HCT116 (cell line): ENCODE measurements at regions not wholly inside any gene's neighbourhood (a gene's known extent, or its start where the extent isn't known, plus 50 kb on each side); places are given as distances from the start of the nearest gene placed in this dataset.

ENCODE experiments used
- ATAC-seq: fragments of 200-7000 bp; cut with Tn5 transposase; 2 replicates; pipeline ENCODE4 v1.9.1; 2020; ENCODE audit warnings: mild to moderate bottlenecking, moderate library complexity
- BruUV-seq: library from RNA; stranded (reverse); fragments of 400-500 nt; replicated peaks from 2 replicates; lab custom pipeline; 2021; lab: Mats Ljungman, UMichigan
- CTCF ChIA-PET: fragments of 300-600 bp; sonication (Branson Sonifier 250); formaldehyde crosslinking; loops from one replicate; lab custom pipeline; 2021; ENCODE audit warnings: antibody characterized with exemption; lab: Charles Lee
- POLR2A ChIA-PET: fragments of 300-600, 350-600 bp; sonication (Branson Sonifier 250); formaldehyde crosslinking; loops from one replicate; lab custom pipeline; 2021; ENCODE audit warnings: antibody characterized with exemption; lab: Charles Lee
- RAD21 ChIA-PET, 2 experiments: fragments of 300-600 bp; sonication (Branson Sonifier 250); formaldehyde crosslinking; loops; one replicate each; lab custom pipeline; 2023; ENCODE audit warnings: low total read pairs in 2 of 2; ENCODE audit not compliant: uncharacterized antibody in 2 of 2, unreplicated experiment in 2 of 2, low non-redundant PET in 1 of 2; lab: Charles Lee
- DNase-seq: peaks from one replicate; pipeline ENCODE4 v3.0.0-alpha.2; 2010; ENCODE audit warnings: low read depth, low spot score
- H2AFZ ChIP-seq: fragments of 200-600 bp; shearing (Covaris generic), sonication (generic); 2 replicates; pipeline ENCODE4 v1.6.1; 2017; ENCODE audit warnings: low read depth, mixed run types, mixed read lengths, antibody characterized with exemption, low read length; ENCODE audit not compliant: poor library complexity, severe bottlenecking
- H3K27ac ChIP-seq: 2 replicates; pipeline ENCODE4 v1.5.1; 2012; ENCODE audit warnings: low read depth, low read length
- H3K27me3 ChIP-seq: fragments of 200-600 bp; sonication (generic); 2 replicates; pipeline ENCODE4 v1.6.1; 2016; ENCODE audit warnings: mixed run types, low read length, mixed read lengths; ENCODE audit not compliant: insufficient read depth
- H3K36me3 ChIP-seq, 2 experiments: fragments of 200-500 bp in 1 of 2; fragments of 200-600 bp in 1 of 2; sonication (Bioruptor generic) in 1 of 2; sonication (generic) in 1 of 2; 2 replicates each; pipeline versions ENCODE4 v1.5.1 to v1.6.1; 2014 to 2016; ENCODE audit warnings: low read length in 2 of 2, inconsistent platforms in 1 of 2, mixed read lengths in 1 of 2, mixed run types in 1 of 2; ENCODE audit not compliant: insufficient read depth in 2 of 2, control insufficient read depth in 1 of 2
- H3K4me1 ChIP-seq, 2 experiments: fragments of 200-600 bp in 1 of 2; sonication (generic) in 1 of 2; 2 replicates each; pipeline versions ENCODE4 v1.5.1 to v1.6.1; 2012 to 2017; ENCODE audit warnings: low read length in 2 of 2, inconsistent platforms in 1 of 2, mild to moderate bottlenecking in 1 of 2, mixed read lengths in 1 of 2, mixed run types in 1 of 2, moderate library complexity in 1 of 2; ENCODE audit not compliant: insufficient read depth in 2 of 2, control insufficient read depth in 1 of 2
- H3K4me2 ChIP-seq: fragments of 200-600 bp; sonication (generic); 2 replicates; pipeline ENCODE4 v1.6.1; 2017; ENCODE audit warnings: mixed run types, low read length, mixed read lengths
- H3K4me3 ChIP-seq, 2 experiments: fragments of 200-600 bp in 1 of 2; sonication (generic) in 1 of 2; replicated peaks in 1 of 2; 2 replicates each; pipeline ENCODE4 v1.5.1; 2011 to 2016; ENCODE audit warnings: low read length in 2 of 2, control low read depth in 1 of 2, low read depth in 1 of 2, mild to moderate bottlenecking in 1 of 2, mixed read lengths in 1 of 2, mixed run types in 1 of 2
- H3K79me2 ChIP-seq: fragments of 200-600 bp; sonication (generic); 2 replicates; pipeline ENCODE4 v1.6.1; 2017; ENCODE audit warnings: mild to moderate bottlenecking, mixed run types, low read length, moderate library complexity, mixed read lengths; ENCODE audit not compliant: insufficient read depth
- H3K9ac ChIP-seq: fragments of 200-600 bp; sonication (generic); 2 replicates; pipeline ENCODE4 v1.6.1; 2016; ENCODE audit warnings: low read length, mixed read lengths
- H3K9me2 ChIP-seq: fragments of 200-600 bp; sonication (generic), shearing (Covaris generic); 2 replicates; pipeline ENCODE4 v1.6.1; 2017; ENCODE audit warnings: mixed run types, mild to moderate bottlenecking, moderate library complexity; ENCODE audit not compliant: insufficient read depth
- H3K9me3 ChIP-seq, 2 experiments: fragments of 200-500 bp in 1 of 2; fragments of 200-600 bp in 1 of 2; sonication (Bioruptor generic) in 1 of 2; sonication (generic) in 1 of 2; 2 replicates each; pipeline ENCODE4 v1.6.1; 2014 to 2017; ENCODE audit warnings: low read length in 2 of 2, mixed read lengths in 2 of 2, inconsistent platforms in 1 of 2, low read depth in 1 of 2, mild to moderate bottlenecking in 1 of 2, mixed run types in 1 of 2, moderate library complexity in 1 of 2; ENCODE audit not compliant: control insufficient read depth in 1 of 2, insufficient read depth in 1 of 2
- H4K20me1 ChIP-seq: fragments of 200-600 bp; sonication (generic), shearing (Covaris generic); 2 replicates; pipeline ENCODE4 v1.6.1; 2017; ENCODE audit warnings: mixed run types, mild to moderate bottlenecking, moderate library complexity; ENCODE audit not compliant: insufficient read depth
- CBX3 ChIP-seq: IDR thresholded peaks from 2 replicates; pipeline ENCODE4 v1.6.1; 2012; ENCODE audit warnings: low read depth
- CEBPB ChIP-seq: IDR thresholded peaks from 2 replicates; pipeline ENCODE4 v1.6.1; 2012; ENCODE audit warnings: low read depth
- EGR1 ChIP-seq: IDR thresholded peaks from 2 replicates; pipeline ENCODE4 v1.6.1; 2012; ENCODE audit warnings: low read depth
- POLR2A ChIP-seq: IDR thresholded peaks from 2 replicates; pipeline ENCODE4 v1.7.0; 2011; ENCODE audit warnings: borderline replicate concordance; ENCODE audit not compliant: insufficient read depth, insufficient read length; ENCODE audit errors: extremely low read depth
- POLR2AphosphoS5 ChIP-seq: IDR thresholded peaks from 2 replicates; pipeline ENCODE4 v1.6.1; 2011; ENCODE audit warnings: mild to moderate bottlenecking, low read depth, low read length, moderate library complexity
- SP1 ChIP-seq: IDR thresholded peaks from 2 replicates; pipeline ENCODE4 v1.6.1; 2012; ENCODE audit warnings: low read depth
- SRF ChIP-seq: IDR thresholded peaks from 2 replicates; pipeline ENCODE4 v1.6.1; 2012; ENCODE audit warnings: low read depth
- YY1 ChIP-seq: IDR thresholded peaks from 2 replicates; pipeline ENCODE4 v1.6.1; 2011; ENCODE audit warnings: low read length, low read depth, moderate library complexity, mild to moderate bottlenecking; ENCODE audit not compliant: insufficient replicate concordance; ENCODE audit errors: extremely low read depth
- ZFX ChIP-seq: fragments of 450-650 bp; IDR thresholded peaks from 2 replicates; pipeline ENCODE4 v1.6.1; 2017
- ZNF274 ChIP-seq: fragments of 200-500 bp; sonication (Bioruptor generic); IDR thresholded peaks from 2 replicates; pipeline ENCODE4 v1.6.1; 2014; ENCODE audit warnings: mild to moderate bottlenecking, low read depth, low read length, inconsistent platforms
- intact Hi-C: fragments of 100-400 bp; cut with micrococcal nuclease; formaldehyde crosslinking; loops from 2 replicates; pipeline ENCODE4 v1.10.0; 2022
- TF ChIP-seq, protein P1 (sequence below), 3 experiments: fragments of 200-600 bp in 1 of 3; sonication (generic) in 1 of 3; IDR thresholded peaks in 2 of 3; conservative IDR thresholded peaks in 1 of 3; 2 replicates each; pipeline ENCODE4 v1.5.1; 2012 to 2017; ENCODE audit warnings: low read depth in 2 of 3, low read length in 2 of 3, antibody characterized with exemption in 1 of 3, borderline replicate concordance in 1 of 3, control low read depth in 1 of 3, mild to moderate bottlenecking in 1 of 3, mixed read lengths in 1 of 3, mixed run types in 1 of 3, moderate library complexity in 1 of 3; ENCODE audit not compliant: insufficient read depth in 1 of 3
- TF ChIP-seq, protein P2 (sequence below): IDR thresholded peaks from 2 replicates; pipeline ENCODE4 v1.6.1; 2012; ENCODE audit warnings: low read depth

- CTCF ChIA-PET, result no interaction called here
These were observed 475.6 kb upstream of the VRK2 start for GRCh38 chr2:57570961-57571360.

DNA sequence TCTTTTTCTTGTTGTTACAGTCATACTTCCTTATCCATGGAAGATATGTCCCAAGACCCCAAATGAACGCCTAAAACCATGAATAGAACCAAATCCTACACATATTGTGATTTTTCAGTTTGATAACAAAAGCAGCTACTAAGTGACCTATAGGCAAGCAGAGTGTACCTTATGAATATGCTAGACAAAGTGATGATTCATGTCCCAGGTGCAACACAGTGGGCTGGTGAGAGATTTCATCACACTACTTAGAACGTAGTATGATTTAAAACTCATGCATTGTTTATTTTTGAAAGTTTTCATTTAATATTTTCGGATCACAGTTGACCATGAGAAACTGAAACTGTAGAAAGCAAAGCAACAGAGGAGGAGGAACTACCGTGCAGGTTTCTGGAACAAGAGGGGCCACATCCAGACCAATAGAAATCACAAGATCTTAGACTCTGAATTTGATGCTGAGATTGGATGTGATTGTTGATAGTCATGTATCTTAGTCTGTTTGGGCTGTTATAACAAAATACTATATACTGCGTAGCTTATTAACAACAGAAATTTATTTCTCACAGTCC is 470.8 kb upstream of the VRK2 start:
- Histone ChIP-seq H3K9ac (no peak overlapping the region), H2AFZ (no peak overlapping the region), H3K36me3 (no peaks in the 10 kb centered on the region), H3K9me2 (no peaks in the 10 kb centered on the region; the same call in 1 of the 2 replicates), H4K20me1 (no peaks in the 10 kb centered on the region), H3K4me2 (no peak overlapping the region), H3K4me1 (no peaks in the 10 kb centered on the region), H3K27ac (no peak overlapping the region), H3K9me3 (no peaks in the 10 kb centered on the region), H3K4me3 (no peak overlapping the region), H3K27me3 (no peaks in the 10 kb centered on the region), H3K79me2 (no peaks in the 10 kb centered on the region)
- no peak for TF ChIP-seq YY1
- no peak for TF ChIP-seq ZFX
- no peak for TF ChIP-seq EGR1
- no peak for TF ChIP-seq CBX3
- TF ChIP-seq, protein P1, sequence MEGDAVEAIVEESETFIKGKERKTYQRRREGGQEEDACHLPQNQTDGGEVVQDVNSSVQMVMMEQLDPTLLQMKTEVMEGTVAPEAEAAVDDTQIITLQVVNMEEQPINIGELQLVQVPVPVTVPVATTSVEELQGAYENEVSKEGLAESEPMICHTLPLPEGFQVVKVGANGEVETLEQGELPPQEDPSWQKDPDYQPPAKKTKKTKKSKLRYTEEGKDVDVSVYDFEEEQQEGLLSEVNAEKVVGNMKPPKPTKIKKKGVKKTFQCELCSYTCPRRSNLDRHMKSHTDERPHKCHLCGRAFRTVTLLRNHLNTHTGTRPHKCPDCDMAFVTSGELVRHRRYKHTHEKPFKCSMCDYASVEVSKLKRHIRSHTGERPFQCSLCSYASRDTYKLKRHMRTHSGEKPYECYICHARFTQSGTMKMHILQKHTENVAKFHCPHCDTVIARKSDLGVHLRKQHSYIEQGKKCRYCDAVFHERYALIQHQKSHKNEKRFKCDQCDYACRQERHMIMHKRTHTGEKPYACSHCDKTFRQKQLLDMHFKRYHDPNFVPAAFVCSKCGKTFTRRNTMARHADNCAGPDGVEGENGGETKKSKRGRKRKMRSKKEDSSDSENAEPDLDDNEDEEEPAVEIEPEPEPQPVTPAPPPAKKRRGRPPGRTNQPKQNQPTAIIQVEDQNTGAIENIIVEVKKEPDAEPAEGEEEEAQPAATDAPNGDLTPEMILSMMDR (IDR thresholded peaks at IDR 0.05 in 2 of 3, conservative IDR thresholded peaks at IDR 0.05 in 1 of 3; ENCODE audit: borderline replicate concordance in 1 of 3, insufficient read depth in 1 of 3, low read depth in 2 of 3, low read length in 2 of 3), result no peak
- TF ChIP-seq, protein P2, sequence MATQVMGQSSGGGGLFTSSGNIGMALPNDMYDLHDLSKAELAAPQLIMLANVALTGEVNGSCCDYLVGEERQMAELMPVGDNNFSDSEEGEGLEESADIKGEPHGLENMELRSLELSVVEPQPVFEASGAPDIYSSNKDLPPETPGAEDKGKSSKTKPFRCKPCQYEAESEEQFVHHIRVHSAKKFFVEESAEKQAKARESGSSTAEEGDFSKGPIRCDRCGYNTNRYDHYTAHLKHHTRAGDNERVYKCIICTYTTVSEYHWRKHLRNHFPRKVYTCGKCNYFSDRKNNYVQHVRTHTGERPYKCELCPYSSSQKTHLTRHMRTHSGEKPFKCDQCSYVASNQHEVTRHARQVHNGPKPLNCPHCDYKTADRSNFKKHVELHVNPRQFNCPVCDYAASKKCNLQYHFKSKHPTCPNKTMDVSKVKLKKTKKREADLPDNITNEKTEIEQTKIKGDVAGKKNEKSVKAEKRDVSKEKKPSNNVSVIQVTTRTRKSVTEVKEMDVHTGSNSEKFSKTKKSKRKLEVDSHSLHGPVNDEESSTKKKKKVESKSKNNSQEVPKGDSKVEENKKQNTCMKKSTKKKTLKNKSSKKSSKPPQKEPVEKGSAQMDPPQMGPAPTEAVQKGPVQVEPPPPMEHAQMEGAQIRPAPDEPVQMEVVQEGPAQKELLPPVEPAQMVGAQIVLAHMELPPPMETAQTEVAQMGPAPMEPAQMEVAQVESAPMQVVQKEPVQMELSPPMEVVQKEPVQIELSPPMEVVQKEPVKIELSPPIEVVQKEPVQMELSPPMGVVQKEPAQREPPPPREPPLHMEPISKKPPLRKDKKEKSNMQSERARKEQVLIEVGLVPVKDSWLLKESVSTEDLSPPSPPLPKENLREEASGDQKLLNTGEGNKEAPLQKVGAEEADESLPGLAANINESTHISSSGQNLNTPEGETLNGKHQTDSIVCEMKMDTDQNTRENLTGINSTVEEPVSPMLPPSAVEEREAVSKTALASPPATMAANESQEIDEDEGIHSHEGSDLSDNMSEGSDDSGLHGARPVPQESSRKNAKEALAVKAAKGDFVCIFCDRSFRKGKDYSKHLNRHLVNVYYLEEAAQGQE, result no peak
- intact Hi-C loops, result no loop called here
- DNase-seq, result no peak
- ChIA-PET POLR2A (no interaction called here), CTCF (no interaction called here), RAD21 (no interaction called here)
- no TSS peak for BruUV-seq
- no peak for ATAC-seq

More at GRCh38 chr2:57570961-57571360, 475.6 kb upstream of the VRK2 start:
- no peaks in the 10 kb centered on the region for H3K9me2 ChIP-seq
- no peaks in the 10 kb centered on the region for H3K36me3 ChIP-seq
- H3K4me1 ChIP-seq, result no peaks in the 10 kb centered on the region
- H3K4me2 ChIP-seq, result no peak overlapping the region
- no peaks in the 10 kb centered on the region for H3K27me3 ChIP-seq
- H3K27ac ChIP-seq, result no peak overlapping the region
- intact Hi-C loops, result no loop called here
- TF ChIP-seq CBX3 (no peak), SP1 (no peak), POLR2A (no peak), ZNF274 (no peak), POLR2AphosphoS5 (no peak), CEBPB (no peak), SRF (no peak)
- TF ChIP-seq, protein P1 (IDR thresholded peaks at IDR 0.05 in 2 of 3, conservative IDR thresholded peaks at IDR 0.05 in 1 of 3; ENCODE audit: borderline replicate concordance in 1 of 3, insufficient read depth in 1 of 3, low read depth in 2 of 3, low read length in 2 of 3), result no peak
- no TSS peak for BruUV-seq
- no peak overlapping the region for H2AFZ ChIP-seq
- POLR2A ChIA-PET, result no interaction called here
- no peak overlapping the region for H3K4me3 ChIP-seq
- H3K9me3 ChIP-seq, result no peaks in the 10 kb centered on the region
- H3K9ac ChIP-seq, result no peak overlapping the region
- DNase-seq (no peak), ATAC-seq (no peak)
- RAD21 ChIA-PET, result no interaction called here
- no peaks in the 10 kb centered on the region for H3K79me2 ChIP-seq
- no peaks in the 10 kb centered on the region for H4K20me1 ChIP-seq
